NCI-H2029 treated with DMSO at 0.1 percent for 48 hours (cell line): ENCODE measurements at regions not wholly inside any gene's neighbourhood (a gene's known extent, or its start where the extent isn't known, plus 50 kb on each side); places are given as distances from the start of the nearest gene placed in this dataset.
A peak's percentile ranks its signal among the peaks of the same experiment; 100 is the strongest.

Experiments used
- DNase-seq: peaks from one replicate; lab custom pipeline; 2025; lab: John Stamatoyannopoulos, UW

- DNase-seq, result no peak
These were observed 85.7 kb upstream of the RBBP8 start for GRCh38 chr18:22847392-22847791.

- no peak for DNase-seq
These were observed 85.2 kb upstream of the RBBP8 start for GRCh38 chr18:22847867-22848451.

- DNase-seq, result no peak
These were observed 84.5 kb upstream of the RBBP8 start for GRCh38 chr18:22848615-22849014.

GRCh38 chr18:22856870-22857269, 76.3 kb upstream of the RBBP8 start:
- DNase-seq, result no peak

GRCh38 chr18:22858121-22858520, 75.0 kb upstream of the RBBP8 start:
- DNase-seq, result no peak

GRCh38 chr18:22860807-22861206, 72.3 kb upstream of the RBBP8 start:
- DNase-seq, result no peak

- DNase-seq, result no peak
These were observed 67.6 kb upstream of the RBBP8 start for GRCh38 chr18:22865354-22866116.

GRCh38 chr18:22868831-22869230, 64.3 kb upstream of the RBBP8 start:
- DNase-seq, result no peak

GRCh38 chr18:22871809-22872525, 61.2 kb upstream of the RBBP8 start:
- DNase-seq, result peak; percentile 14

GRCh38 chr18:22872900-22873537, 60.1 kb upstream of the RBBP8 start:
- DNase-seq, result no peak

- no peak for DNase-seq
These were observed 53.8 kb upstream of the RBBP8 start for GRCh38 chr18:22879293-22879692.

GRCh38 chr18:22882084-22882483, 51.0 kb upstream of the RBBP8 start:
- no peak for DNase-seq

GRCh38 chr18:22883179-22883578, 49.9 kb upstream of the RBBP8 start:
- DNase-seq, result no peak
